ENCODE measurements at regions not wholly inside any gene's neighbourhood (a gene's known extent, or its start where the extent isn't known, plus 50 kb on each side); places are given as distances from the start of the nearest gene placed in this dataset.

DNA sequence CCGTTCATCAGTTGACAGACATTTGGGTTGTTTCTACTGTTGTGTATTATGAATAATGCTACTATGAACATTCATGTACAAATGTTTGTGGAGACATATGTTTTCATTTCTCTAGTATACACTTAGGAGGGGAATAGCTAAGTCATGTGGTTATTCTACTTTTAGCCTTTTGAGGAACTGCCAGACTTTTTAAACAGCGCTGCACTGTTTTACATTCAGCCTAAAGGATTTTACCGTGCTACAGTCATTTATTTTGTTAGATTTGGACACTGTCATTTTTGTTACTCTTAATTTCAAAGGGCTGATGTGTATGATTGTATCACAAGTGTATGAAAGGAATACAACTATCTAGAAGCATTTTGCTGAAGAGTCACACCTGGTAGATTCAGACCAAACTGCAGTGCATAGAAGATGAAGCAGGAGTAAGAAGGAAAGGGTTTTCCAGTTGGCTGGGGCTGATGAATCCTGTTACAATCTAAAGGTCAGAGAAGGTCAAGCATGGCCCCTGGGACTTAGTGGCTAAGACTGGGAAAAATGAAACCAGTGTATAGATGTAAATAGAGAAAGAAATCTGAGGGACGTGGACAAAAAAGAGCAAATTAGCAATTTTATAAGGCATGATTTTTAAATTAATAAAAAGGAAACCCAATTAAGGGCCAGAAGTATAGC, 509.7 kb downstream of the PSAT1 start (continued):
- no peak for TF ChIP-seq RNF2 (IDR thresholded peaks at IDR 0.05; ENCODE audit: borderline replicate concordance, low read depth, low read length, missing control alignments, poor library complexity, severe bottlenecking)
- no peak for TF ChIP-seq SIX5 (IDR thresholded peaks at IDR 0.05; ENCODE audit: low read depth, low read length)
- no peak for TF ChIP-seq SIRT6 (IDR thresholded peaks at IDR 0.05; ENCODE audit: low read length)
